GM18867 (cell line): ENCODE measurements at regions not wholly inside any gene's neighbourhood (a gene's known extent, or its start where the extent isn't known, plus 50 kb on each side); places are given as distances from the start of the nearest gene placed in this dataset.

Experiments
- ATAC-seq: cut with Tn5 transposase; IDR thresholded peaks from one replicate; pipeline ENCODE4 v1.9.1; 2021; ENCODE audit warnings: mild to moderate bottlenecking, moderate library complexity; ENCODE audit not compliant: unreplicated experiment

DNA sequence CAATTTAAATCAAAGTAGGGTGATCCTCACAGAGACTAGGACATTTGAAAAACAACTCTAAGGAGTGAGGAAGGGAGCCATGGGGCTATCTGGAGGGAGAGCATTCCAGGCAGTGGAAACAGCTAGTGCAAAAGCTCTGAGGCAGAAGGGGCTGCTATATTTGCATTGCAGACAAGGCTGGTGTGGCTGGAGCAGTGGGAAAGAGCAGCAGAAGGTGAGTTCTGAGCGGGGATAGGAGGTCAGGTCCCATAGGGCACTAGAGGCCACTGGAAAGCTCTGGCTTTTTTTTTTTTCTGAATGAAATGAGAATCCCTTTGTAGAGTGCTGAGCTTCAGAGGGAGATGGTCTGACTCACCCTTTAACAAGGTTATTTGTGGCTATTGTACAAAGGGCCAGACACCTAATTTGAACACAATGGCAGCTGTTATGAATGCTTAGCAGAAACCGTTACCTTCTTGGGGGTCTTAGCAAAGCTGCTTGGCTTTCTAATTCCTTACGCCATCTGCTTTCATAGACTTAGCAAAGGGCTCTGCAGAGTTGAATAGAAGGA lies 291.6 kb downstream of the BUD13 start:
- no peak for ATAC-seq

DNA sequence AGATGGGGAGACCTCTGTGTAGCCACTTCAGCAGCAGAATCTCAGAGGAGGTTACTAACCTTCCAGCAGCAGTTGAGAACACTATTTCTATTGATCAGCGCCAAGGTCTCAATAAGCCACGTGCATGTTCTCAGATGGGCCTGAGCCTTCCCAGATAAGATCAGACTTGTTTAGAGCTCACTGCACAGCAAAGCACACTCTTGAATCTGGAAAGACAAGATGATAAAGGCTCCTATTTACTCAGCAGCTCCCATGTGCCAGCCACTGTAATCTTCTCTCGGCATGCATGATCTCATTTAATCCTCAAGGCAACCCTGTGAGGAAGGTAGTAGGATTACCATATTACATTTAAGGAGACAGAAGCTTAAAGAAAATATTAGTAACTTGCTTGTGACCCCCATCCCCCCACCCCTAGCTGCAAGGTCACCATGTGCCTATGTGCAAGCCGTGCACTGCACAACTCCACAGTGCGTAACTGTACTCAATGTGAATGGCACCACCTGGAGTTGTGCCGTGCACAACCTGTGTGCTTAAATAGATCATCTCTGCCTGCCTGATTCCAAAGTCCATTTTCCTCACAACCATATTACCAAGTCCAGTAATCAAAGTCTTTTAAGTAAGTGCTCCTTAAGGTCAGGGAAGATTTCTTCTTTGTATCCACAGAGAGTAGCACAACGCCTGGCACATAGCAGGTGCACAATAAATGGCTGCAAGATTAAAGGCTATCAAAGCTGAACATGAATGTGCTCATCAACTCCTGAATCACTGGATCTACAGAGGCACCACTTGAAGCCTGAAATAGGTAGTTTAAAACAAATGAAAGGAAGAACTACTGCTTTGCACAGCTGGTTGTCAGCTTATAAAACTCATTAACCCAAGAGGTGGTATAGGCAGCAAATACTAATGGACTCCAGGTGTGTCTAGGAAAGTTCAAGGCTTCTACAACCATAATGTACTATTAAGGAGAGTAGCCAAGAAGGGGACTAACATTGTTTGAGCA lies 293.8 kb downstream of the BUD13 start:
- ATAC-seq, result no peak

DNA sequence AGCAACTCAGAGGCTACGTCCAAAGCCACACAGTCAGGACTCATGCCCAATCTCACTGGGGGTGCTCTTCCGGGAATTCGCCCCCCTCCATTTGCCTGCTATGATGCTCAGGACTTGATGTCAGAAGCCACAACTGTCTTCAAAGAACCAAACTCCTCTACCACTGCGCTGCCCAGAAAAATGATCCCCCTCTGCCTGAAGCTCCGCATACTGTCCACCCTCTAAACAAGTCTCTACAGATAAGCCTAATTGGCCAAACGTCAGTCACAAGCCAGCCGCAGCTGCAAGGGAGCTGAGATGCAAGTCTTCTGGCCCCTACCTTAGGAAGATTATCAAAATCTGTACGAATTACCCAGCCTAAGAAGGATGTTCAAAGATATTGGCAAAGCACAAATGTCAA lies 294.6 kb downstream of the BUD13 start:
- no peak for ATAC-seq

DNA sequence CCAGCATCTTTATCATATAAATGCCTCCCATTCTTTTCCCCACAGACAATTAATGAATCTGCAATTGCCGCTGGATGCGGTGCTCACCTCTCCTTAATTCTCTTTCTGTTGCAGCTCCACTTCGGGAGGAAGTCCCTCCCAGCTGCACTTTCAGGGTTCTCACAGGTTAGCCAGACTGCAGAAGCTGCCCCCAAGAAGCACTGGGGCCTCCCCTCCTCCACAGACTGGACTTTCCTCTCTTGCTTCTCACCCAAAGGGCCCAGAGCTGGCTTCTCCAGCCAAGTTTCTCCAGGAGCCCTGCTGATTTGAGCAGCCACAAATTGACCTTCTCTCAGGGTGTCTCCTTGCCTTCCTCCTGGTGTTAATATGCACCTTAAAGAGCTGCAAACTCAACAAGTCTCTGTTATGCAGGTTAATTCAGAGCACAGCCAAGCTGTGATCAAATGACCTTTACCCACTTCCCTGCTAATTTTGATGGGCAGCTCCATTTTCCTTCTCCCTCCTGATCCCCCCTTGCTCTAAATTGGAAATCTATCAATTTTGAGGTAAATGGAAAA lies 298.9 kb downstream of the BUD13 start:
- ATAC-seq, result no peak

DNA sequence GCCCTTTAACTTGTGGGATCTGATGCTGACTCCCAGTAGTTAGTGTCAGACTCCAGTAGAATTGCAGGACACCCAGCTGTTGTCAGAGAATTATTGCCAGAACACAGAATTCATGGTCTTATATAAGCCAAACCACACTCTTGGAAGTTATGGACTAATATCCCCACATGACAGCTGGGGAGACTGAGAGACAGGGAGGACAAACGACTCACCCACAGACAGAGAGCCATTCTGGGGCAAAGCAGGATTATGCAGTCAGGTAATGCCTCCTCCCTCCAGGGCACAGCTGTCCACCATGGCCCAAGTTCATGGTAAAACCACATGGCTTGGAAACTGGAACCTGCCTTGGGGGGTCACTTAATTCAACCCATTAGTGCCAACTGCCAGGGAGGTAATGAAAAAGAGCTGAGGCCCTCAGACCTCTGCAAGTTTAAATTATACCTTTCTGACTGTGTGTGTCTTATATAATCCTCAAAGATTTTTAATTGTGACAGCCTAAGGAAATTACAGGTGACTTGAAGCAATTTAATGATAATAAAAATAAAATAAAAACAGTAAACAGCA lies 299.5 kb downstream of the BUD13 start:
- ATAC-seq, result no peak

DNA sequence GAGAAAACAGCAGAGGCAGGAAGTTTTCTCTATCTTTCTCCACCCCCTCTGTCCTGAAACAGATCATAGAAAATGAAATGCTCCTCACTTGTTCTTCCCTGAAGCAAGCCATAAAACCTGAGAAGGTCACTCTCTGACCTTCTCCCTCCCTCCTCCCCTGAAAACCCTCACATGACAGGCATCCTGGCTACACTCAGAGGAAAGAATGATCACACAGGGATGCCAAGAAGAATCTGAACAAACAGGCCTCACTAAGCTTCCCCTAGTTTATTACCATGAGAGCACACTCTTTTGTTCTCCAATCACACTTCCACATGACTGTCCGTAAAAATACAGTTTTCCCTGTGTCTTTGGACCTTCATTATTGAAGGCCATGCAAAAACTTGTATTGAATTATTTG lies 300.1 kb downstream of the BUD13 start:
- no peak for ATAC-seq

DNA sequence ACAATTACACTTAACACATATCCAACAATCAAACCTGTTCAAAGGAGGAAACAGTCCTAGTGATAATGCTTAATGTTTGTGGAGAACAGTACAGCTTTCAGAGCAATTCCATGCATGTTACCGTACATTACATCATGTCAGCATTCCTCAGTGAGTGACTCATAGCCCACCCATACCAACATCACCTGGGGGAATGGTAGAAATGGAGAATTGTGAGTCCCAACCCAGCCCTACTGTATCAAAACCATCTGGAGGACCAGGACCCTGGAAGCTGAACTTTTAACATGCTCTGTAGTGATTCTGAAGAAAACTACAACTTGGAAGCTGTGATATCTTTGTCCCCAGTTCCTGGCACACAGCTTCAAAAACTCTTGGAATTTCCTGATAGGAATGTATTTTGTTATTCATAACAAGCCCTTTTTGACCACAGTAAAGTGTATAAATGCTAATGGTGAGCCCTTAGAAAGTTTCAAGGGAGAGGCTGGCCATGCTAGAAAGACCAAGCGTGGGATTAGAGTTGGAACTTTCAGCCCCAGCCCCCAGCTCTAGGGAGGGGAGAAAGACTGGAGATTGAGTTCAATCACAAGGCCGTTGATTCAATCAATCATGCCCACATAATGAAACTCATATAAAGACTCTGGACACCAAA lies 301.1 kb downstream of the BUD13 start:
- ATAC-seq, result no peak

DNA sequence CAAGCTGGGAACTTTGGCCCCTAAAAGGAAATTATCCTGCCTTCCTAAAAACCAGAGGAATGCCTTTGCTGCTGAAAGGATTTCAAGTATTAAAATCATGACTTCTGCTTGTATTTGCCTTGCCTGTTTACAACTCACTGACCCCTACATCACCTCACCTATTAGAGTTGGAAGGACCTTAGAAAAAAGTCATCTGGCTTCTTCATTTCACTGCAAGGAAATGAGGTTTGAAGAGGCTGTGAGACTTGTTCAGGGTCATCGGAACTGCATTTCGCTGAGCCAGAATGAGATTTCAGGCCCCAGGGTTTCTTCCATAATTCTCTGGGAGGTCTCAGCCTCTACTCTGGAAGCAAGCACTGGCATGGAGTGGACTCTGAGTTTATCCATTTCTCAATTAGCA lies 304.1 kb downstream of the BUD13 start:
- ATAC-seq, result no peak

DNA sequence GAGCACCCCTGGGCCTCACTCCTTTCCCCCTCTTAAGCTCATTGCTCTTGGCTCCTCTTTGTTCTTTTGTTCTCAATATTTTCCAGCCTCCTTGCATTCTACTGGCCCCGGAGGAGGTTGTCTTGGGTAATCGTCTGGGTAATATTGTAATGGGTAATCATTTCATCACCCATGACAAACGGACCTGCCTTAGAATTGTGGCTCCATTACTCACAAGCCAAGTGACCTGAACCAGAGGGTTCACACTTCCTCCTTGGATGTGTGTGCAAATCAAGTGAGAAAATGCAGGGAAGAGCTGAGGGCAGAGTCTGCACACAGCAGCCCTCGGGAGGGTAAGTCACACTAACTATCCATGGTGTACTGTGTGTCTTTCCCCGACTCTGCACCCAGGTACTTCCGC lies 305.0 kb downstream of the BUD13 start:
- ATAC-seq, result no peak

DNA sequence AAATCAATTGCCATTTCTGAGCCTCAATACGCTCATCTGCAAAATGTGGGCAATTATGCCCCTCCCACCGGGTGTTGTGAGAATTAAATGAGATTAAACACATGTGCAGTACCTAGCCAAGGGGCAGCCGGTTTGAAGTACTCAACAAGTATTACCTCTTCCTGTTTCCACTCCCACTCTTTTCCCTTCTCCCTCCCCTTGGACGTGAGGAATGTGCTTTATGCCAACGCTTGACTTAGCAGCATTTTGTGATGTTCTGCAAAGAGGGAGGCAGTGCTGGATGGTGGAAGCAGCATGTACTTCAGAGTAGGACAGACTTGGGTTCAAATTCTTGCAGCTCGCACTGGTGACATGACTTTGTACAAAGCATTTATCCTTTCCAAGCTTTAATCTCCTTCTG lies 306.0 kb downstream of the BUD13 start:
- ATAC-seq, result no peak

DNA sequence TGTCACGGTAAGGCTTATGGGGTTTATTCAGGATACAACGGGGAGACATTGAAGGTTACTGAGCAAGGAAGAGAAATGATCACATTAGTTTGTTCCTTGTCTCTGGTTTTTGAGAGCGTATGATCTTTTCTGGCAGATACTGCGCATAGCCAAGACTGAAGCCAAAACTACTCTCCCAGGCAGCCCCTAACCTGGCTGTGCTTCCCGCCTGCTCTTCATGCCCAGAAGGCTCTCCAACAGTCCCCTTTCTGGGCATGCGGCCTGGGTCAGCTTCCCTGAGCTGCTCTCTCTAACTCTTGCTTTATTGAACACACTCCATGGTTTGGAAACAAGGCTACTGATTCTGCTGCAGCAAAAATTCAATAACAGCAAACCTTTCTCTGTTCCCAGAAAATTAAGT lies 306.6 kb downstream of the BUD13 start:
- ATAC-seq, result no peak

DNA sequence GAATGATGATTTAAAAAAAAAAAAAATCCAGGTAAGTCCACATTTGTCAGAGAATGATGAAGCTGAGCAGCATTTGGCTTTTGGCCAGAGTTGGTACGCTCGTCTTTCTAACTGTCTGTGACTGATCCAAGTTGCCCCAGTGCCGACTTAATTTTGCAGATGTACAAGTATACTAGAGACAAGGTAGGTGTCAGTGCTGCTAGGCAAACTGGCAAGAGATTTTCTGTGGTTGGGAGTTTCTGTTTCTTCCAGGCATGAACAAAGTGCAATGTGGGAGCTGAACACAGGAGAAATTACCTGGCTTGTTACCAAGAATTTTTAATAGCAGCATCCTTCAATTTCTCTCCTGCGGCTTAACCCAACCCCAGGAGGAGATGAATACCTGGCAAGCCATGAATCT lies 307.7 kb downstream of the BUD13 start:
- ATAC-seq, result no peak

DNA sequence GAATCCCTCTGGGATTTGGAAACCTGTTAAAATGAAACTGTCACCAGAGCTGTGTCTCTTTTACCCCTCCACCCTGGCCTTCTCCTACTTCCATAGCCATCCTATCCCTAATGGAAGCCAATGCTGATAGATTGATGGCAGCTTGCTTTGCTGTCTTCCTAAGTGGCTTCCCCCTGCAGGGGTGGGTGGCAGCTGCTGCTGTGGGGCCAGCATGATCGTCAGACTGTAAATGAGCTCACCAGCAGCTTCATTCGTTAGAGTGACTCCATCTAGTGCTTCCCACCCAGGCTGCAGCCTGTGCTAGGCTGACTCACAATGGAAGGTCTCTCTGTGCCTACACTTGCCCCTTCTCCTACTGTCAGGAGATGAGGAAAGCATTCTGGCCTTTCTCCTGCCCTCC lies 311.0 kb downstream of the BUD13 start:
- no peak for ATAC-seq

DNA sequence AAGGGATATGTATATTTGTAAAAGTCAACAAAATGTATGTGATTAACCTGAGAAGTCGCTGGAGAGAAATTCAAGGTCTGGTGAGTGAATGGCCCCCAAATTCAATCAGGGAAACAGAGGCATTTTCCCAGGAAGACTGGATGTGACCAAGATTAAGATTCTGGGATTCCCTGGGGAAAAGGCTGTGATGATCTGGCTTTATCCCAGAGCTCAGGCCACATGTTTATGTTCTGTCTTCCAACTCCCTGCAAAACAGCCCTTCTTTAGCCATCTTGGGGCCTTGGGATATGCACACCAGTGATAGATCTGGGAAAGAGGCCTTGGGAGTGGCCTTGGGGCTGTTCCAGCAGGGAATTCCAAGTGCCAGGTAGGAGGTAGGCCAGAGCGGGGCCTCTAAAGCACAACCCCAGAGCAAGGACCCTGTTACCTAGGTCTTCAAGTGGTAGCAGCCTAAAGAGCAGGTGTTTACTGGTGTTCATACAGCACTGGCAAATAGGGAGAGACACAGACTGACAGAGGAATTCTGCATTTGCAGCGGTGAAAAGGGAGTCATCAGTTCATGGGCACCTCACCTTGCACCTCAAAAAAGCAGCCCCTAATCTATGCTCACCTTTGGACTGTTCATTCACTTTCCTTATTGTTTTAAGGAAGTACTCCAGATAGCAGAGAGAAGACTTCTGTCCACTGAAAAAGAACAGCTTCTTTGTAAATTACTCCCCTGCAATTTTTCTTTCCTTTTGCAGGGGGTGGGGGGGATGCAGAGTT lies 312.4 kb downstream of the BUD13 start:
- no peak for ATAC-seq

DNA sequence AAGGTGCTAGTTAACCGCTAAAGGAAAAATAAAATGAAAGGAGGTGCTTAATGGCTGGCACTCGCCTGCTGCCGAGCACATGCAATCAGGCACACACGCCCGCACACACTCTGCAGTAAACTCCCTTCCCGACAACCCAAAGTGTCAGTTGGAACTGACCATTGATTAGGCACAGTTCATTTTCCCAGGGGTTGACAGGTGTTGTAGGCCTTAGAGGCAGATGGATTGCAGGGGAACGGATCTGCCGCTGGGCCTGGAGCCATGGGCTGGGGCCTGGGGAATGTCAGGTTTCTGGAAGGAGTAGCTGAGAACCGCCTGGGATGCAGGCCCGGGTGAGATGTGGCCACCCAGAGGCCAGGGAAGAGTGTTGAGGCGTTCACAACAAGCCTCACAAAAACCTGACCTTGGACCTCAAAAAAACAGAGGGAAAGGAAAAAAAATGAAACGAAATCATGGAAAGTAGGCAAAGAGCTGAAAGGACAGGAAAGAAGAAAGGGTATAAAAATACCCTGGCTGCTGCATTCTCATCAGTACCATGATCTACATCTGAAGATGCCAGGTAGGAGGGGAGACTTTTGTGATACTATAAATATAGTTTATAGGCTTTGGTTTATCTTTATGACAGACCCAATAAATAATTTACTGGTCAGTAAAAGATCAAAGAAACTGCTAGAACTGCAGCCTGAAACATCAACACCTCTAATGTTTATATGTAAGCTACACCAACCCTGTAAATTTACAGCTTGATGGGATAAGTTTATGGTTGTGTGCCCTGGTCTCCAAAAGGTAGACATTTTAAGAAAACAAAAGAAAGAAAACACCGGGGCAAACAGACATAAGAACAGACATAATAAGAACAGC lies 313.4 kb downstream of the BUD13 start:
- no peak for ATAC-seq

DNA sequence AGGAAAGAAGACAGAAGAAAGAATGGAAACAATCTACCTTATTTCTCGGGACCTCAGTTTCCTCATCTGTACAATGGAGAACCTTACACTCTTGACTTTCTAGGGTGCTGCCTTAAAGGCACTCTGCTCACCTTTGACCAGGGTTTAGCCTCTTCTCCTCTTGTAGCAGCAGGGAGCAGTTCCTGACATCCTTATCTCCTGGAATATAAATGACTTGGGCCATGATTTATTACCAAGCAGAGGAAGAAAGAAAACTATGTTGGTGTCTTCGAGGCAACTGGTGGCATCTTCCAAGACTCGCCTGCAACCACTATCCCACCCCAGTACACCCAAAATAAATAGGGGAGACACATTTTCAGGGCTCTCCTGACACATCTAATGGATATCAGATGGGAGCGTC lies 314.2 kb downstream of the BUD13 start:
- ATAC-seq, result no peak

DNA sequence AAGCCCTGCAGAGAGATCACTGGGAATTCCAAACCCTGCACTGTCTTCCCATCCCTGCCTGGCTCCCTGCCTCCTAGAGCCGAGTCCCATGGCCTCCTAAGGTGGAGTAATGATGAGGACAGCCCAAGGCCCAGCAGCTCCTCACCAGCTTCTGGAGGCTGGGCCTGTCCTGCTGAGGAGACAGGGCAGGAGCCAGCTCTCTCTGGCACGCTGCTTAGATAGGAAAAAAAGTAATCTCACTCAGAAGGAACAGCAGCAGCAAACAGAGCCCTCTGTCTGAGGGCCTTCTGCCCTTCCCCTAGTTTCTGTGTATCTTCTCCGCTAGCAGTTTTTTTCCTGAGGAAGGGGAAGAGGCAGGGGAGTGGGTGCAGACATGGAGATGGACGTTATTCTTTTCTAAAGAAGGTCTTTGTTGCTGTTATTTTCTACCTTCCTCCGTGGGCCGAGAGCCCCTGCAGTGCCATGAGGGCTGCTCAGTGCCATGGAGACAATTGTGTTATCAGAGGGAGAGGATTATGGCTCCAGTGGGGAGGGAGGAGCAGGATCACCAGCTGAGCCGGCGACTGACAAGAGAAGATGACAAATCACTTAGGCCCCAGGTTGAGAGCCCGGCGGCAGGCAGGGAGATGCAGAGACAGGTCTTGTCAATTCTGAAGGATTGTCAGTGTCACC lies 315.3 kb downstream of the BUD13 start:
- no peak for ATAC-seq

DNA sequence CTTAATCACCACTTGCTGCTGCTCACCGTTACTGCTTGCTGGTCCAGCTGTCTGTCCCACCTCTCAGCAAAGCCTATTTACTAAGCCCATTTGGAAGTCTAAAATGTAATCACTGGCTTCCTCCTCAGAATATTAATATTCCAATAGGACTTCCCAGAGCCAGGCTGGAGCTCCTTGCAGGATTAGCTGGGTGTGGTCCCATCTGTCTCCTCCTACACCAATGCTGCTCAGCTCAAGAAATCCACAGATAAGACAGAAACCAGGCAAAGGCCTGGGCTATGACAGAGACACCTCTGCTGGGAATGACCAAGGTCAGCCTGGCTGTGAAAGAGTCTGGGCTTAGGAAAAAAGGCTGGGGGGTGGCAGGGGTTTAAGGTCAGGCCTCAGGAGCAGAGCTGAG lies 317.8 kb downstream of the BUD13 start:
- no peak for ATAC-seq

DNA sequence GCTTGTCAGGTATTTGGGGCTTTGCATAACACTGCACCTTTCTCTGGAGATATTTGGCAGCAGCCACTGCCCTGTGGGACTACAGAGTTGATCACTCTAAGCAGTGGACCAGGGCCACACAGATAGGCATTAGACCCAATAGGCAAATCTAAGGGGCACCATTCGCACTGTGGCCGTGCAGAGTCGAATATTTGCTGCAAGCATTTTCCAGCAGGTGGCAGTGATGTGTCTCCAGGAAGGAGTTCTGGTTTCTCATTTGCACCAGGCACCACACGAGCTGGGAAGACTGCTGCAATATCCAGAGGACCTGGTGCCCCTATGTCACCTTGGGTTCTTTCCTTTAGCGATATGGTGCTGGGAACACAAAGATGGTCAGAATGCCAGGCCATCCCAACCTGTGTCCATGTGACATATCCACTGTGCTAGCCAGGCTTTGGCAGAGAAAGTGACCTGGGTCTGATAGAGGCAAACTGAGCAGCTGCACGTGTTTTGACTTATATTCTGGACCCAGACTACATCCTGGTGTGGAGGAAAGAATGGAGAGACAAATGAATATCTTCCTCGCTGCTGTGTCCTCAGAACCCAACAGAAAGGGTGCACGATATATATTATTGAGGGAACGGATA lies 318.7 kb downstream of the BUD13 start:
- no peak for ATAC-seq
